ENCODE measurements at regions not wholly inside any gene's neighbourhood (a gene's known extent, or its start where the extent isn't known, plus 50 kb on each side); places are given as distances from the start of the nearest gene placed in this dataset.

DNA sequence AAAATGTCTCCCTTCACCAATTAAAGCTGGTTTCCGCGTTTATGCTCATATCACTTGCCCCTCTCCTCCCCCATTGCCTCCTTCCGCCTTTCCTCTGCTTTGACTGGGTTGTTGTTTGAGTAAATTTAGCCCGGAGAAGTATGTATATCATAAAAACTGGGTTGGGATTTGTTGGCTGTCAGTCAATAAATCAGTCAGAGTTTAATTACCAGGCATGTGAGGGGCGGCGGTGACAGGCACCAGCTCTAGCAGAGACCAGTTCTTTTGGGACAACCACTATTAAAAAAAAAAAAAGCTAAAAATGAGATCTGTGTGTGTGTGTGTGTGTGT lies 382.4 kb upstream of the SMIM21 start:
- TF ChIP-seq HSF4 (CRISPR knock-in tag; IDR thresholded peaks at IDR 0.05; ENCODE audit: borderline replicate concordance) = no peak
- TF ChIP-seq RFX5 (IDR thresholded peaks at IDR 0.05; ENCODE audit: low read depth, low read length) = no peak
- no peak for TF ChIP-seq SP1 (CRISPR knock-in tag; IDR thresholded peaks at IDR 0.05)
- TF ChIP-seq SPI1 (IDR thresholded peaks at IDR 0.05; ENCODE audit: borderline replicate concordance, low read depth, low read length) = no peak
- TF ChIP-seq, protein P1, sequence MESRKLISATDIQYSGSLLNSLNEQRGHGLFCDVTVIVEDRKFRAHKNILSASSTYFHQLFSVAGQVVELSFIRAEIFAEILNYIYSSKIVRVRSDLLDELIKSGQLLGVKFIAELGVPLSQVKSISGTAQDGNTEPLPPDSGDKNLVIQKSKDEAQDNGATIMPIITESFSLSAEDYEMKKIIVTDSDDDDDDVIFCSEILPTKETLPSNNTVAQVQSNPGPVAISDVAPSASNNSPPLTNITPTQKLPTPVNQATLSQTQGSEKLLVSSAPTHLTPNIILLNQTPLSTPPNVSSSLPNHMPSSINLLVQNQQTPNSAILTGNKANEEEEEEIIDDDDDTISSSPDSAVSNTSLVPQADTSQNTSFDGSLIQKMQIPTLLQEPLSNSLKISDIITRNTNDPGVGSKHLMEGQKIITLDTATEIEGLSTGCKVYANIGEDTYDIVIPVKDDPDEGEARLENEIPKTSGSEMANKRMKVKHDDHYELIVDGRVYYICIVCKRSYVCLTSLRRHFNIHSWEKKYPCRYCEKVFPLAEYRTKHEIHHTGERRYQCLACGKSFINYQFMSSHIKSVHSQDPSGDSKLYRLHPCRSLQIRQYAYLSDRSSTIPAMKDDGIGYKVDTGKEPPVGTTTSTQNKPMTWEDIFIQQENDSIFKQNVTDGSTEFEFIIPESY (CRISPR knock-in tag; IDR thresholded peaks at IDR 0.05) = no peak
- TF ChIP-seq NCOA2 (IDR thresholded peaks at IDR 0.05; ENCODE audit: partially characterized antibody in 2 of 2) = no peak
- no peak for TF ChIP-seq ZFP36 (IDR thresholded peaks at IDR 0.05; ENCODE audit: low read depth, low read length, partially characterized antibody)

Data from K562 (cell line).